Upper lobe of left lung (tissue), 4 donors: ENCODE measurements at regions not wholly inside any gene's neighbourhood (a gene's known extent, or its start where the extent isn't known, plus 50 kb on each side); places are given as distances from the start of the nearest gene placed in this dataset.

ENCODE experiments used
- POLR2A ChIP-seq, 4 donors: fragments of 450-650 bp; IDR thresholded peaks; one replicate each; pipeline ENCODE4 v1.5.1; 2016 to 2017; ENCODE audit warnings: antibody characterized with exemption in 4 of 4, mild to moderate bottlenecking in 2 of 4
- POLR2AphosphoS5 ChIP-seq, 2 donors: sonication (generic); formaldehyde crosslinking; IDR thresholded peaks; one replicate each; pipeline ENCODE4 v1.5.1; 2017; ENCODE audit warnings: antibody characterized with exemption in 2 of 2
- TF ChIP-seq, protein P1 (sequence below), 6 experiments: fragments of 450-650 bp in 4 of 6; fragments of 200-600 bp in 2 of 6; sonication (generic) in 2 of 6; IDR thresholded peaks; one replicate each; pipeline ENCODE4 v1.5.1; 2016 to 2019; ENCODE audit warnings: antibody characterized with exemption in 6 of 6

DNA sequence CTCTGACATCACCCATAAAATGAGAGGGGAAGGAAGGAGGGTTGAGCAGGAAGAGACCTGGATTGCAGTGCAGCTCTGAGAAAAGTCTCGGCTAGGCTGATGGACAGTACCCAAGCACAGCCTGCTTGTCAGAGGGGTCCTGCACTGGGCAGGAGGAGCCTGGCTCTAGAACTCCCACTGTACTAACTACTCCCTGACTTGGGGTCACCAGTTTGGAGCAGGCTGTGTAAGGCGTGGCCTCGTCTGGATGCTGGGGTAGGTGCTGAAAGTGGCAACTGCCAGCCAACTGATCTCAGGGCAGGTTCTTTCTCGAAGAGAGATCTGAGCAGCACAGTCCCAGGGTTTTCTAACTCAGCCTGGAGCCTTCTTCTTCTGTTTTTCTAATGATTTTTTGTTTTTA is 176.3 kb downstream of the ATP23 start:
- TF ChIP-seq, protein P1, sequence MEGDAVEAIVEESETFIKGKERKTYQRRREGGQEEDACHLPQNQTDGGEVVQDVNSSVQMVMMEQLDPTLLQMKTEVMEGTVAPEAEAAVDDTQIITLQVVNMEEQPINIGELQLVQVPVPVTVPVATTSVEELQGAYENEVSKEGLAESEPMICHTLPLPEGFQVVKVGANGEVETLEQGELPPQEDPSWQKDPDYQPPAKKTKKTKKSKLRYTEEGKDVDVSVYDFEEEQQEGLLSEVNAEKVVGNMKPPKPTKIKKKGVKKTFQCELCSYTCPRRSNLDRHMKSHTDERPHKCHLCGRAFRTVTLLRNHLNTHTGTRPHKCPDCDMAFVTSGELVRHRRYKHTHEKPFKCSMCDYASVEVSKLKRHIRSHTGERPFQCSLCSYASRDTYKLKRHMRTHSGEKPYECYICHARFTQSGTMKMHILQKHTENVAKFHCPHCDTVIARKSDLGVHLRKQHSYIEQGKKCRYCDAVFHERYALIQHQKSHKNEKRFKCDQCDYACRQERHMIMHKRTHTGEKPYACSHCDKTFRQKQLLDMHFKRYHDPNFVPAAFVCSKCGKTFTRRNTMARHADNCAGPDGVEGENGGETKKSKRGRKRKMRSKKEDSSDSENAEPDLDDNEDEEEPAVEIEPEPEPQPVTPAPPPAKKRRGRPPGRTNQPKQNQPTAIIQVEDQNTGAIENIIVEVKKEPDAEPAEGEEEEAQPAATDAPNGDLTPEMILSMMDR (IDR thresholded peaks at IDR 0.05), result no peak
- TF ChIP-seq POLR2A (IDR thresholded peaks at IDR 0.05) (no peak), POLR2AphosphoS5 (IDR thresholded peaks at IDR 0.05) (no peak)
